NCI-H187 treated with DMSO at 0.1 percent for 48 hours (cell line): ENCODE measurements at regions not wholly inside any gene's neighbourhood (a gene's known extent, or its start where the extent isn't known, plus 50 kb on each side); places are given as distances from the start of the nearest gene placed in this dataset.

Experiments used
- DNase-seq: peaks from one replicate; lab custom pipeline; 2025; lab: John Stamatoyannopoulos, UW

- DNase-seq: no peak
Measured at GRCh38 chr12:14256555-14257169, 108.8 kb upstream of the ATF7IP start.

- DNase-seq: no peak
Measured at GRCh38 chr12:14257303-14257733, 108.2 kb upstream of the ATF7IP start.

- peak; percentile 96 for DNase-seq
Measured at GRCh38 chr12:14257734-14258574, 107.5 kb upstream of the ATF7IP start.

- no peak for DNase-seq
Measured at GRCh38 chr12:14258575-14258940, 106.9 kb upstream of the ATF7IP start.

GRCh38 chr12:14259481-14260010 is 105.9 kb upstream of the ATF7IP start:
- DNase-seq: no peak

GRCh38 chr12:14260011-14260993 is 105.2 kb upstream of the ATF7IP start:
- no peak for DNase-seq

- no peak for DNase-seq
Measured at GRCh38 chr12:14261096-14261495, 104.4 kb upstream of the ATF7IP start.

- DNase-seq: no peak
Measured at GRCh38 chr12:14261861-14262260, 103.6 kb upstream of the ATF7IP start.

GRCh38 chr12:14262771-14263511 is 102.5 kb upstream of the ATF7IP start:
- no peak for DNase-seq

GRCh38 chr12:14263742-14264141 is 101.7 kb upstream of the ATF7IP start:
- DNase-seq: no peak

- no peak for DNase-seq
Measured at GRCh38 chr12:14264316-14264715, 101.2 kb upstream of the ATF7IP start.

GRCh38 chr12:14264778-14265177 is 100.7 kb upstream of the ATF7IP start:
- no peak for DNase-seq

- DNase-seq: no peak
Measured at GRCh38 chr12:14268120-14268515, 97.4 kb upstream of the ATF7IP start.

GRCh38 chr12:14270392-14270791 is 95.1 kb upstream of the ATF7IP start:
- no peak for DNase-seq

GRCh38 chr12:14272956-14273912 is 92.2 kb upstream of the ATF7IP start:
- DNase-seq: no peak

- no peak for DNase-seq
Measured at GRCh38 chr12:14273913-14274311, 91.6 kb upstream of the ATF7IP start.

- no peak for DNase-seq
Measured at GRCh38 chr12:14275111-14275510, 90.4 kb upstream of the ATF7IP start.

- DNase-seq: no peak
Measured at GRCh38 chr12:14275886-14276285, 89.6 kb upstream of the ATF7IP start.

- no peak for DNase-seq
Measured at GRCh38 chr12:14278294-14278953, 87.1 kb upstream of the ATF7IP start.

- DNase-seq: no peak
Measured at GRCh38 chr12:14279845-14280244, 85.6 kb upstream of the ATF7IP start.
